HG02943 (cell line): ENCODE measurements at regions not wholly inside any gene's neighbourhood (a gene's known extent, or its start where the extent isn't known, plus 50 kb on each side); places are given as distances from the start of the nearest gene placed in this dataset.

ENCODE experiments used
- ATAC-seq: cut with Tn5 transposase; IDR thresholded peaks from one replicate; pipeline ENCODE4 v1.9.1; 2021; ENCODE audit warnings: mild to moderate bottlenecking, low read depth, moderate library complexity; ENCODE audit not compliant: unreplicated experiment

GRCh38 chr4:59973492-59973891 is 1226.6 kb upstream of the ADGRL3 start:
- ATAC-seq: no peak

- no peak for ATAC-seq
Measured at GRCh38 chr4:59979061-59979460, 1221.1 kb upstream of the ADGRL3 start.

GRCh38 chr4:59983852-59984251 is 1216.3 kb upstream of the ADGRL3 start:
- ATAC-seq: no peak

- ATAC-seq: no peak
Measured at GRCh38 chr4:59987289-59987688, 1212.8 kb upstream of the ADGRL3 start.

- no peak for ATAC-seq
Measured at GRCh38 chr4:59994118-59994517, 1206.0 kb upstream of the ADGRL3 start.

- ATAC-seq: no peak
Measured at GRCh38 chr4:60002603-60003337, 1197.4 kb upstream of the ADGRL3 start.

GRCh38 chr4:60013464-60014184 is 1186.5 kb upstream of the ADGRL3 start:
- ATAC-seq: no peak

- no peak for ATAC-seq
Measured at GRCh38 chr4:60016971-60017370, 1183.2 kb upstream of the ADGRL3 start.

- no peak for ATAC-seq
Measured at GRCh38 chr4:60019180-60019579, 1180.9 kb upstream of the ADGRL3 start.

- no peak for ATAC-seq
Measured at GRCh38 chr4:60019946-60020345, 1180.2 kb upstream of the ADGRL3 start.

GRCh38 chr4:60020389-60020788 is 1179.7 kb upstream of the ADGRL3 start:
- no peak for ATAC-seq

GRCh38 chr4:60033826-60034225 is 1166.3 kb upstream of the ADGRL3 start:
- ATAC-seq: no peak

GRCh38 chr4:60034361-60034760 is 1165.8 kb upstream of the ADGRL3 start:
- ATAC-seq: no peak

- ATAC-seq: no peak
Measured at GRCh38 chr4:60039908-60040307, 1160.2 kb upstream of the ADGRL3 start.

GRCh38 chr4:60042231-60042652 is 1157.9 kb upstream of the ADGRL3 start:
- no peak for ATAC-seq

- no peak for ATAC-seq
Measured at GRCh38 chr4:60042941-60043340, 1157.2 kb upstream of the ADGRL3 start.

GRCh38 chr4:60078984-60079383 is 1121.1 kb upstream of the ADGRL3 start:
- no peak for ATAC-seq

- ATAC-seq: no peak
Measured at GRCh38 chr4:60081839-60082238, 1118.3 kb upstream of the ADGRL3 start.

GRCh38 chr4:60088807-60089486 is 1111.2 kb upstream of the ADGRL3 start:
- no peak for ATAC-seq

GRCh38 chr4:60089546-60090273 is 1110.4 kb upstream of the ADGRL3 start:
- no peak for ATAC-seq

GRCh38 chr4:60096676-60097075 is 1103.5 kb upstream of the ADGRL3 start:
- no peak for ATAC-seq
